Activated CD8-positive, alpha-beta memory T cell treated with anti-CD3 and anti-CD28 coated beads, Interleukin-2, amount 10 ng/mL, durations not matched to agents 7 days and 5 days (primary cell): ENCODE measurements at regions not wholly inside any gene's neighbourhood (a gene's known extent, or its start where the extent isn't known, plus 50 kb on each side); places are given as distances from the start of the nearest gene placed in this dataset.

Source experiments
- ATAC-seq: fragments of 150-1000 bp; cut with Tn5 transposase; one replicate; pipeline ENCODE4 v1.10.0; 2021; ENCODE audit warnings: moderate library complexity
- CTCF ChIA-PET: fragments of 350-600 bp; sonication (Branson Sonifier 250); formaldehyde crosslinking; loops from one replicate; lab custom pipeline; 2021; ENCODE audit warnings: antibody characterized with exemption; lab: Charles Lee
- DNase-seq: peaks from one replicate; pipeline ENCODE4 v3.0.0-alpha.2; 2020
- H3K27ac Mint-ChIP-seq: one replicate; pipeline ENCODE4 v1.8.0; 2021; ENCODE audit warnings: mild to moderate bottlenecking, mixed read lengths
- H3K27me3 Mint-ChIP-seq: one replicate; pipeline ENCODE4 v1.8.0; 2021; ENCODE audit warnings: mixed read lengths
- H3K36me3 Mint-ChIP-seq: one replicate; pipeline ENCODE4 v1.8.0; 2021; ENCODE audit warnings: mild to moderate bottlenecking, mixed read lengths
- H3K4me1 Mint-ChIP-seq: one replicate; pipeline ENCODE4 v1.8.0; 2021; ENCODE audit warnings: mixed read lengths
- H3K4me3 Mint-ChIP-seq: one replicate; pipeline ENCODE4 v1.8.0; 2021; ENCODE audit warnings: mild to moderate bottlenecking, moderate library complexity, mixed read lengths
- H3K9me3 Mint-ChIP-seq: one replicate; pipeline ENCODE4 v1.8.0; 2022; ENCODE audit warnings: low read depth, mixed read lengths

- no peaks in the 10 kb centered on the region for H3K27me3 Mint-ChIP-seq
- H3K36me3 Mint-ChIP-seq, result no peaks in the 10 kb centered on the region
- DNase-seq, result no peak
- ATAC-seq, result no peak
- CTCF ChIA-PET, result no interaction called here
- no peaks in the 10 kb centered on the region for H3K4me1 Mint-ChIP-seq
- peaks cover 4% of the 10 kb centered on the region for H3K9me3 Mint-ChIP-seq
- no peak overlapping the region for H3K27ac Mint-ChIP-seq
- H3K4me3 Mint-ChIP-seq, result no peak overlapping the region
Observed at GRCh38 chr5:28269978-28270377, 1231.6 kb upstream of the CDH9 start.

- H3K27ac Mint-ChIP-seq, result no peak overlapping the region
- ATAC-seq (no peak), DNase-seq (no peak)
- CTCF ChIA-PET, result no interaction called here
- peaks cover 4% of the 10 kb centered on the region for H3K9me3 Mint-ChIP-seq
- no peaks in the 10 kb centered on the region for H3K36me3 Mint-ChIP-seq
- H3K27me3 Mint-ChIP-seq, result no peaks in the 10 kb centered on the region
- no peaks in the 10 kb centered on the region for H3K4me1 Mint-ChIP-seq
- no peak overlapping the region for H3K4me3 Mint-ChIP-seq
Observed at GRCh38 chr5:28265877-28266276, 1227.5 kb upstream of the CDH9 start.

GRCh38 chr5:28254846-28255245, 1216.5 kb upstream of the CDH9 start:
- CTCF ChIA-PET, result no interaction called here
- Mint-ChIP-seq H3K4me3 (no peak overlapping the region), H3K36me3 (no peaks in the 10 kb centered on the region), H3K9me3 (peaks cover 13% of the 10 kb centered on the region), H3K27ac (no peak overlapping the region), H3K27me3 (no peaks in the 10 kb centered on the region), H3K4me1 (no peaks in the 10 kb centered on the region)
- ATAC-seq (no peak), DNase-seq (no peak)

GRCh38 chr5:28253431-28253830, 1215.0 kb upstream of the CDH9 start:
- no peak for ATAC-seq
- CTCF ChIA-PET, result no interaction called here
- H3K27me3 Mint-ChIP-seq, result no peaks in the 10 kb centered on the region

GRCh38 chr5:28249771-28250415, 1211.5 kb upstream of the CDH9 start:
- Mint-ChIP-seq H3K36me3 (no peaks in the 10 kb centered on the region), H3K4me1 (no peaks in the 10 kb centered on the region), H3K4me3 (no peak overlapping the region), H3K27me3 (no peaks in the 10 kb centered on the region), H3K27ac (no peak overlapping the region), H3K9me3 (peaks cover 22% of the 10 kb centered on the region)
- DNase-seq, result no peak
- ATAC-seq, result no peak
- CTCF ChIA-PET, result no interaction called here

More at GRCh38 chr5:28253431-28253830, 1215.0 kb upstream of the CDH9 start:
- Mint-ChIP-seq H3K27ac (no peak overlapping the region), H3K36me3 (no peaks in the 10 kb centered on the region), H3K4me1 (no peaks in the 10 kb centered on the region), H3K4me3 (no peak overlapping the region), H3K9me3 (peaks cover 17% of the 10 kb centered on the region)
- no peak for DNase-seq

GRCh38 chr5:28234356-28234968, 1196.1 kb upstream of the CDH9 start:
- Mint-ChIP-seq H3K4me3 (no peak overlapping the region), H3K27ac (no peak overlapping the region), H3K27me3 (no peaks in the 10 kb centered on the region), H3K4me1 (no peaks in the 10 kb centered on the region), H3K36me3 (no peaks in the 10 kb centered on the region), H3K9me3 (peaks cover 2% of the 10 kb centered on the region)
- ATAC-seq (no peak), DNase-seq (no peak)
- CTCF ChIA-PET, result no interaction called here

GRCh38 chr5:28226407-28226806, 1188.0 kb upstream of the CDH9 start:
- CTCF ChIA-PET, result no interaction called here
- H3K9me3 Mint-ChIP-seq, result peaks cover 8% of the 10 kb centered on the region
- no peak overlapping the region for H3K4me3 Mint-ChIP-seq
- DNase-seq (no peak), ATAC-seq (no peak)
- H3K36me3 Mint-ChIP-seq, result no peaks in the 10 kb centered on the region
- no peaks in the 10 kb centered on the region for H3K4me1 Mint-ChIP-seq
- no peaks in the 10 kb centered on the region for H3K27me3 Mint-ChIP-seq
- no peak overlapping the region for H3K27ac Mint-ChIP-seq

- no peak overlapping the region for H3K27ac Mint-ChIP-seq
- H3K4me1 Mint-ChIP-seq, result peaks cover 2% of the 10 kb centered on the region
- ATAC-seq (no peak), DNase-seq (no peak)
- H3K36me3 Mint-ChIP-seq, result no peaks in the 10 kb centered on the region
- H3K27me3 Mint-ChIP-seq, result no peaks in the 10 kb centered on the region
- no peak overlapping the region for H3K4me3 Mint-ChIP-seq
- no peaks in the 10 kb centered on the region for H3K9me3 Mint-ChIP-seq
- CTCF ChIA-PET, result no interaction called here
Observed at GRCh38 chr5:28219539-28219938, 1181.2 kb upstream of the CDH9 start.

GRCh38 chr5:28217695-28218094, 1179.3 kb upstream of the CDH9 start:
- Mint-ChIP-seq H3K9me3 (no peaks in the 10 kb centered on the region), H3K4me1 (peaks cover 2% of the 10 kb centered on the region), H3K27me3 (no peaks in the 10 kb centered on the region), H3K4me3 (no peak overlapping the region), H3K27ac (no peak overlapping the region), H3K36me3 (no peaks in the 10 kb centered on the region)
- DNase-seq (no peak), ATAC-seq (no peak)
- CTCF ChIA-PET, result no interaction called here

- no peaks in the 10 kb centered on the region for H3K27me3 Mint-ChIP-seq
- no peaks in the 10 kb centered on the region for H3K9me3 Mint-ChIP-seq
- no peak overlapping the region for H3K27ac Mint-ChIP-seq
- DNase-seq, result no peak
- peaks cover 2% of the 10 kb centered on the region for H3K4me1 Mint-ChIP-seq
- no peak overlapping the region for H3K4me3 Mint-ChIP-seq
- CTCF ChIA-PET, result no interaction called here
- no peak for ATAC-seq
- no peaks in the 10 kb centered on the region for H3K36me3 Mint-ChIP-seq
Observed at GRCh38 chr5:28216939-28217360, 1178.6 kb upstream of the CDH9 start.

- H3K4me3 Mint-ChIP-seq, result no peak overlapping the region
- CTCF ChIA-PET, result no interaction called here
Observed at GRCh38 chr5:28215091-28215490, 1176.7 kb upstream of the CDH9 start.

GRCh38 chr5:28214292-28214691, 1175.9 kb upstream of the CDH9 start:
- peaks cover 2% of the 10 kb centered on the region for H3K4me1 Mint-ChIP-seq
- CTCF ChIA-PET, result no interaction called here

More at GRCh38 chr5:28215091-28215490, 1176.7 kb upstream of the CDH9 start:
- no peak for DNase-seq
- H3K27ac Mint-ChIP-seq, result no peak overlapping the region
- H3K36me3 Mint-ChIP-seq, result no peaks in the 10 kb centered on the region
- no peaks in the 10 kb centered on the region for H3K9me3 Mint-ChIP-seq
- peaks cover 2% of the 10 kb centered on the region for H3K4me1 Mint-ChIP-seq
- ATAC-seq, result no peak
- H3K27me3 Mint-ChIP-seq, result no peaks in the 10 kb centered on the region

GRCh38 chr5:28208356-28208755, 1170.0 kb upstream of the CDH9 start:
- ATAC-seq, result no peak
- CTCF ChIA-PET, result no interaction called here
- no peak overlapping the region for H3K27ac Mint-ChIP-seq
- no peaks in the 10 kb centered on the region for H3K4me1 Mint-ChIP-seq
- no peak overlapping the region for H3K4me3 Mint-ChIP-seq
- H3K36me3 Mint-ChIP-seq, result no peaks in the 10 kb centered on the region
- no peak for DNase-seq
- H3K9me3 Mint-ChIP-seq, result peaks cover 2% of the 10 kb centered on the region
- no peaks in the 10 kb centered on the region for H3K27me3 Mint-ChIP-seq

More at GRCh38 chr5:28214292-28214691, 1175.9 kb upstream of the CDH9 start:
- ATAC-seq, result no peak
- H3K9me3 Mint-ChIP-seq, result no peaks in the 10 kb centered on the region
- no peak for DNase-seq
- H3K27ac Mint-ChIP-seq, result no peak overlapping the region
- no peak overlapping the region for H3K4me3 Mint-ChIP-seq
- no peaks in the 10 kb centered on the region for H3K36me3 Mint-ChIP-seq
- H3K27me3 Mint-ChIP-seq, result no peaks in the 10 kb centered on the region

GRCh38 chr5:28190011-28190410, 1151.6 kb upstream of the CDH9 start:
- Mint-ChIP-seq H3K27ac (no peak overlapping the region), H3K9me3 (peaks cover 3% of the 10 kb centered on the region), H3K4me1 (no peaks in the 10 kb centered on the region), H3K4me3 (no peak overlapping the region), H3K27me3 (no peaks in the 10 kb centered on the region), H3K36me3 (no peaks in the 10 kb centered on the region)
- DNase-seq, result no peak
- CTCF ChIA-PET, result no interaction called here
- ATAC-seq, result no peak
